MM.1S (cell line): ENCODE measurements at regions not wholly inside any gene's neighbourhood (a gene's known extent, or its start where the extent isn't known, plus 50 kb on each side); places are given as distances from the start of the nearest gene placed in this dataset.

Experiments used
- DNase-seq: peaks from one replicate; pipeline ENCODE4 v3.0.0-alpha.2; 2015
- H2AFZ ChIP-seq: fragments of 300-600 bp; sonication (generic); 2 replicates; pipeline ENCODE4 v1.6.0; 2016; ENCODE audit warnings: antibody characterized with exemption, low read length
- H3F3A ChIP-seq: fragments of 300-600 bp; sonication (generic); 2 replicates; pipeline ENCODE4 v1.6.1; 2016; ENCODE audit warnings: mild to moderate bottlenecking, antibody characterized with exemption, low read length, moderate library complexity, mixed read lengths; ENCODE audit not compliant: insufficient read depth
- H3K27ac ChIP-seq: fragments of 300-600 bp; sonication (generic); 2 replicates; pipeline ENCODE4 v1.5.1; 2016; ENCODE audit warnings: mild to moderate bottlenecking, low read length
- H3K27me3 ChIP-seq: fragments of 300-600 bp; sonication (generic); replicated peaks from 2 replicates; pipeline ENCODE4 v1.6.0; 2016; ENCODE audit warnings: low read length; ENCODE audit not compliant: insufficient read depth
- H3K36me3 ChIP-seq: fragments of 300-600 bp; sonication (generic); replicated peaks from 2 replicates; pipeline ENCODE4 v1.6.1; 2016; ENCODE audit warnings: mild to moderate bottlenecking, low read length, mixed read lengths; ENCODE audit not compliant: insufficient read depth
- H3K4me1 ChIP-seq: fragments of 300-600 bp; sonication (generic); 2 replicates; pipeline ENCODE4 v1.6.1; 2016; ENCODE audit warnings: low read length, mixed read lengths
- H3K4me2 ChIP-seq: fragments of 300-600 bp; sonication (generic); 2 replicates; pipeline ENCODE4 v1.6.0; 2016; ENCODE audit warnings: low read depth, low read length
- H3K4me3 ChIP-seq: fragments of 300-600 bp; sonication (generic); 2 replicates; pipeline ENCODE4 v1.5.1; 2016; ENCODE audit warnings: low read length, mixed read lengths
- H3K79me2 ChIP-seq: fragments of 300-600 bp; sonication (generic); 2 replicates; pipeline ENCODE4 v1.6.1; 2016; ENCODE audit warnings: mixed run types, low read length, mixed read lengths
- H3K9ac ChIP-seq: fragments of 300-600 bp; sonication (generic); 2 replicates; pipeline ENCODE4 v1.6.1; 2016; ENCODE audit warnings: low read length, mixed read lengths
- H3K9me2 ChIP-seq: fragments of 300-600 bp; sonication (generic); replicated peaks from 2 replicates; pipeline ENCODE4 v1.6.1; 2016; ENCODE audit warnings: mild to moderate bottlenecking, low read length, mixed read lengths; ENCODE audit not compliant: insufficient read depth
- H3K9me3 ChIP-seq: fragments of 300-600 bp; sonication (generic); replicated peaks from 2 replicates; pipeline ENCODE4 v1.6.1; 2016; ENCODE audit warnings: mild to moderate bottlenecking, low read length, mixed read lengths; ENCODE audit not compliant: insufficient read depth
- H4K20me1 ChIP-seq: fragments of 300-600 bp; sonication (generic); 2 replicates; pipeline ENCODE4 v1.6.1; 2016; ENCODE audit warnings: mild to moderate bottlenecking, low read length, moderate library complexity, mixed read lengths; ENCODE audit not compliant: insufficient read depth
- CTCF ChIP-seq: fragments of 300-600 bp; sonication (generic); IDR thresholded peaks from 2 replicates; pipeline ENCODE4 v1.5.1; 2016; ENCODE audit warnings: antibody characterized with exemption, low read length, mixed read lengths
- EZH2 ChIP-seq: fragments of 300-600 bp; sonication (generic); optimal IDR thresholded peaks from 2 replicates; pipeline ENCODE3; 2017; ENCODE audit warnings: low read depth, mild to moderate bottlenecking, antibody characterized with exemption, low read length, mixed read lengths
- EZH2phosphoT487 ChIP-seq: fragments of 300-600 bp; sonication (generic); IDR thresholded peaks from 2 replicates; pipeline ENCODE4 v1.6.1; 2018; ENCODE audit warnings: antibody characterized with exemption, low read length

GRCh38 chr4:35342833-35343232 lies 901.5 kb downstream of the ARAP2 start:
- Histone ChIP-seq H3K4me2 (no peak overlapping the region), H3K9me3 (no peaks in the 10 kb centered on the region), H3F3A (no peaks in the 10 kb centered on the region), H4K20me1 (no peaks in the 10 kb centered on the region), H3K36me3 (no peaks in the 10 kb centered on the region), H3K4me1 (no peaks in the 10 kb centered on the region), H3K27ac (no peak overlapping the region), H2AFZ (no peak overlapping the region), H3K79me2 (no peaks in the 10 kb centered on the region), H3K27me3 (no peaks in the 10 kb centered on the region), H3K9me2 (no peaks in the 10 kb centered on the region), H3K4me3 (no peak overlapping the region), H3K9ac (no peak overlapping the region)
- no peak for DNase-seq
- TF ChIP-seq EZH2 (no peak), CTCF (no peak), EZH2phosphoT487 (no peak)

- Histone ChIP-seq H3K9me3 (no peaks in the 10 kb centered on the region), H3K27me3 (no peaks in the 10 kb centered on the region), H2AFZ (no peak overlapping the region), H3K9ac (no peak overlapping the region), H3K4me3 (no peak overlapping the region), H3K36me3 (no peaks in the 10 kb centered on the region), H3K4me2 (no peak overlapping the region), H3K79me2 (no peaks in the 10 kb centered on the region), H3F3A (no peaks in the 10 kb centered on the region), H4K20me1 (no peaks in the 10 kb centered on the region), H3K9me2 (no peaks in the 10 kb centered on the region), H3K4me1 (no peaks in the 10 kb centered on the region), H3K27ac (no peak overlapping the region)
- TF ChIP-seq EZH2 (no peak), CTCF (no peak), EZH2phosphoT487 (no peak)
- DNase-seq = no peak
These were observed 897.0 kb downstream of the ARAP2 start for GRCh38 chr4:35347276-35347675.

DNA sequence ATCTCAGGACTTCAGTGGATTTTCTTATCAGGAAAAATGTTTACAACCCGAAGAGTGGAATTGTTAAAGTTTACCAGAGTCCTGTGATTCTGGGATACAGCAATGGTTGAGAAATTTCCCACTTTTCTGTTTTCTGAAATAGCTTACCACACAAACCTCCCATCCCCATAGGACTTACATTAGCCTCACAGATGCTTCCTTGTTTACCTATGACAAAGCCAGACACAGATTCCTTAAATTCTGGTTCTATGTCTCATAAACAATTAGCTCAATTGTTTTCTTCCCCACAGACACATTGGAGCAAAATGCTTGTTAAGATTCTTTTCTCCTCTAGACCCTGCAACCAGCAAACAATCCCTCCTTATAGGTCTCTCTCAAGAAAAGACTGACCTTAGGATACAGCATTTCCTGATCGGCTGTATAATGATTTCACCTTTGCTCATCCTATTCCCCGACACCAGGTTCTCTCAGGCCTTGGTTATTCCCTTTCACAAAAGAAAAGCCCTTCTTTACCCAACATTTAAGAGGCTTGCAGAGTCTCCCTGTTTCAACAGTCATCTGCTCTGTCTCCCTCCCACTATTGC lies 886.2 kb downstream of the ARAP2 start:
- no peak for DNase-seq
- Histone ChIP-seq H3K9ac (no peak overlapping the region), H3K4me3 (no peak overlapping the region), H2AFZ (no peak overlapping the region), H3K9me3 (no peaks in the 10 kb centered on the region), H3F3A (no peaks in the 10 kb centered on the region), H3K9me2 (no peaks in the 10 kb centered on the region), H3K36me3 (no peaks in the 10 kb centered on the region), H3K4me1 (no peaks in the 10 kb centered on the region), H3K79me2 (no peaks in the 10 kb centered on the region), H3K27me3 (no peaks in the 10 kb centered on the region), H4K20me1 (no peaks in the 10 kb centered on the region), H3K27ac (no peak overlapping the region), H3K4me2 (no peak overlapping the region)
- TF ChIP-seq EZH2 = no peak
- TF ChIP-seq EZH2phosphoT487 = no peak
- no peak for TF ChIP-seq CTCF
